Breast epithelium (tissue), 3 donors: ENCODE measurements at regions not wholly inside any gene's neighbourhood (a gene's known extent, or its start where the extent isn't known, plus 50 kb on each side); places are given as distances from the start of the nearest gene placed in this dataset.

Experiments
- POLR2A ChIP-seq: fragments of 450-650 bp; IDR thresholded peaks from one replicate; pipeline ENCODE4 v1.6.1; 2016; ENCODE audit warnings: antibody characterized with exemption, mild to moderate bottlenecking, moderate library complexity
- TF ChIP-seq, protein P1 (sequence below), 3 donors: fragments of 450-650 bp; IDR thresholded peaks; one replicate each; pipeline ENCODE4 v1.5.1; 2016 to 2017; ENCODE audit warnings: antibody characterized with exemption in 3 of 3, mild to moderate bottlenecking in 3 of 3, moderate library complexity in 3 of 3

DNA sequence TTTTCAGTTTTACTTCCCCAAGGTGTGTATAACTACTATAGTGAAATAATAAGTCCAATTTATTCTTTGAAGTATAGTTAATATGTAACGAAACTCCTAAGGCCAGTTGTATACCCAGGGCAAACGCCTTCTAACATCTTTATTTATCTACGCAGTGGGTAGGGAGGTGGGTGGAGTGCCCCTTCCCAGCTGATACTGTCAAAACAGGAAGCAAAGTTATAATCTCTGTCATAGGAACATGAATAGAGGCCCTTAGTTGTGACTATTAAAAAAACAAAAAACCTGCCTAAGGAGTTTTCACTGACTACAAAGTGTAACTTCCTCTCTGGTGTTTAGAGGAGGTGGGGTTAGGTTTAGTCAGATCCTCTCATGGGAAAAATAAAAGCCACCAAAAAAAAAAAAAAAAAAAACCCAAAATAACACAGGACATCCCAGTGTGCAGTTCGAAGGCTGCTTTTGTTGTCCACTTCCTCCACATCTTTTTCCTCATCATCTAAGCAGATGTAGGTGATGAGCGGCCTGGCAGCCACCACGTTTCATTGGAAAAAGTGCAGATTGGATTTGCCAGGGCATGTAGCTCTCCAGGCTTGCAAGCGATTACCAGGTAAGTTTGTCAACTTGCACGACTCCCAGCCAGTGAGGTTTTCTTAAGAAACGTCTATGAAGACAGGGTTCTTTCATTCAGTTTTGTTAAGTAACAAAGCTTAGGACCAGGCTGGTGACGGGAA, 58.7 kb downstream of the UTRN start:
- TF ChIP-seq, protein P1, sequence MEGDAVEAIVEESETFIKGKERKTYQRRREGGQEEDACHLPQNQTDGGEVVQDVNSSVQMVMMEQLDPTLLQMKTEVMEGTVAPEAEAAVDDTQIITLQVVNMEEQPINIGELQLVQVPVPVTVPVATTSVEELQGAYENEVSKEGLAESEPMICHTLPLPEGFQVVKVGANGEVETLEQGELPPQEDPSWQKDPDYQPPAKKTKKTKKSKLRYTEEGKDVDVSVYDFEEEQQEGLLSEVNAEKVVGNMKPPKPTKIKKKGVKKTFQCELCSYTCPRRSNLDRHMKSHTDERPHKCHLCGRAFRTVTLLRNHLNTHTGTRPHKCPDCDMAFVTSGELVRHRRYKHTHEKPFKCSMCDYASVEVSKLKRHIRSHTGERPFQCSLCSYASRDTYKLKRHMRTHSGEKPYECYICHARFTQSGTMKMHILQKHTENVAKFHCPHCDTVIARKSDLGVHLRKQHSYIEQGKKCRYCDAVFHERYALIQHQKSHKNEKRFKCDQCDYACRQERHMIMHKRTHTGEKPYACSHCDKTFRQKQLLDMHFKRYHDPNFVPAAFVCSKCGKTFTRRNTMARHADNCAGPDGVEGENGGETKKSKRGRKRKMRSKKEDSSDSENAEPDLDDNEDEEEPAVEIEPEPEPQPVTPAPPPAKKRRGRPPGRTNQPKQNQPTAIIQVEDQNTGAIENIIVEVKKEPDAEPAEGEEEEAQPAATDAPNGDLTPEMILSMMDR (IDR thresholded peaks at IDR 0.05): no peak
- no peak for TF ChIP-seq POLR2A
